G401 (cell line): ENCODE measurements at regions not wholly inside any gene's neighbourhood (a gene's known extent, or its start where the extent isn't known, plus 50 kb on each side); places are given as distances from the start of the nearest gene placed in this dataset.
A peak's percentile ranks its signal among the peaks of the same experiment; 100 is the strongest.
"Not testable (repeated sequence)": the region's sequence is repeated elsewhere in the genome, so short reads cannot be mapped to it uniquely, and the experiment has no call there.

Experiments used
- DNase-seq: peaks from one replicate; pipeline ENCODE4 v3.0.0-alpha.2; 2015; ENCODE audit warnings: low spot score
- in situ Hi-C: cut with HindIII; loops from 2 replicates; pipeline ENCODE4 v1.10.0; 2016; ENCODE audit warnings: low sequenced_read_pairs, mixed read lengths

GRCh38 chr15:53923741-53924140 is 54.5 kb upstream of the UNC13C start:
- in situ Hi-C loops, DNase-seq: not testable (repeated sequence)

- peak; percentile 68 for DNase-seq
- in situ Hi-C loops = no loop called here
Measured at GRCh38 chr15:53918180-53919079, 59.8 kb upstream of the UNC13C start.

- in situ Hi-C loops = no loop called here
- DNase-seq = no peak
Measured at GRCh38 chr15:53917109-53917508, 61.1 kb upstream of the UNC13C start.

GRCh38 chr15:53911431-53911830 is 66.8 kb upstream of the UNC13C start:
- in situ Hi-C loops = no loop called here
- DNase-seq = no peak

- in situ Hi-C loops = no loop called here
- DNase-seq = no peak
Measured at GRCh38 chr15:53910852-53911251, 67.4 kb upstream of the UNC13C start.

- DNase-seq = peak; percentile 47
- in situ Hi-C loops = no loop called here
Measured at GRCh38 chr15:53910236-53910849, 67.9 kb upstream of the UNC13C start.

GRCh38 chr15:53903129-53903528 is 75.1 kb upstream of the UNC13C start:
- in situ Hi-C loops = no loop called here
- no peak for DNase-seq

GRCh38 chr15:53893468-53893867 is 84.8 kb upstream of the UNC13C start:
- in situ Hi-C loops, DNase-seq: not testable (repeated sequence)

- DNase-seq, in situ Hi-C loops: not testable (repeated sequence)
Measured at GRCh38 chr15:53891862-53892261, 86.4 kb upstream of the UNC13C start.

- in situ Hi-C loops = no loop called here
- no peak for DNase-seq
Measured at GRCh38 chr15:53884441-53884840, 93.8 kb upstream of the UNC13C start.

GRCh38 chr15:53882311-53882710 is 95.9 kb upstream of the UNC13C start:
- DNase-seq = no peak
- in situ Hi-C loops = no loop called here

- DNase-seq = no peak
- in situ Hi-C loops = no loop called here
Measured at GRCh38 chr15:53880357-53880756, 97.9 kb upstream of the UNC13C start.

GRCh38 chr15:53875711-53876110 is 102.5 kb upstream of the UNC13C start:
- in situ Hi-C loops = no loop called here
- no peak for DNase-seq

GRCh38 chr15:53875139-53875538 is 103.1 kb upstream of the UNC13C start:
- in situ Hi-C loops = no loop called here
- peak; percentile 37 for DNase-seq

GRCh38 chr15:53872410-53872809 is 105.8 kb upstream of the UNC13C start:
- no peak for DNase-seq
- in situ Hi-C loops = no loop called here

- in situ Hi-C loops = no loop called here
- no peak for DNase-seq
Measured at GRCh38 chr15:53869806-53870073, 108.5 kb upstream of the UNC13C start.

GRCh38 chr15:53869044-53869805 is 109.0 kb upstream of the UNC13C start:
- in situ Hi-C loops = no loop called here
- no peak for DNase-seq

- no peak for DNase-seq
- in situ Hi-C loops = no loop called here
Measured at GRCh38 chr15:53862386-53862785, 102.9 kb upstream of the WDR72 start.

- DNase-seq = no peak
- in situ Hi-C loops = no loop called here
Measured at GRCh38 chr15:53861792-53862191, 102.3 kb upstream of the WDR72 start.
